H1 (cell line): ENCODE measurements at regions not wholly inside any gene's neighbourhood (a gene's known extent, or its start where the extent isn't known, plus 50 kb on each side); places are given as distances from the start of the nearest gene placed in this dataset.

Experiments used
- CTCF ChIA-PET: fragments of 300-600 bp; sonication (Branson Sonifier 250); formaldehyde crosslinking; loops from one replicate; lab custom pipeline; 2021; ENCODE audit not compliant: partially characterized antibody; lab: Charles Lee
- POLR2A ChIA-PET: fragments of 300-600 bp; sonication (Branson Sonifier 250); formaldehyde crosslinking; loops from one replicate; lab custom pipeline; 2021; ENCODE audit warnings: inconsistent platforms; ENCODE audit not compliant: partially characterized antibody; lab: Charles Lee
- DNase-seq, 2 experiments: peaks; one replicate each; pipeline versions ENCODE4 v3.0.0 to v3.0.0-alpha.2; 2010 to 2022; ENCODE audit warnings: low spot score in 2 of 2, low read depth in 1 of 2, mixed read lengths in 1 of 2
- FAIRE-seq: peaks from 2 replicates; lab custom pipeline; 2011; peaks lifted over from hg19 to GRCh38; lab: Jason Lieb, UNC
- H2AFZ ChIP-seq: 2 replicates; pipeline ENCODE4 v1.8.1; 2012; ENCODE audit warnings: low read length, inconsistent platforms
- H2AK5ac ChIP-seq: 2 replicates; pipeline ENCODE4 v1.6.1; 2013; ENCODE audit warnings: low read depth, low read length
- H2BK120ac ChIP-seq: replicated peaks from 2 replicates; pipeline ENCODE3; 2013; ENCODE audit warnings: low read depth, low read length, inconsistent platforms
- H2BK12ac ChIP-seq: 2 replicates; pipeline ENCODE4 v1.6.1; 2013; ENCODE audit warnings: low read depth, low read length
- H2BK15ac ChIP-seq: 2 replicates; pipeline ENCODE4 v1.6.1; 2013; ENCODE audit warnings: low read length
- H2BK20ac ChIP-seq: 2 replicates; pipeline ENCODE4 v1.6.1; 2013; ENCODE audit warnings: low read length
- H2BK5ac ChIP-seq: 2 replicates; pipeline ENCODE4 v1.6.1; 2013; ENCODE audit warnings: low read depth, low read length
- H3K14ac ChIP-seq: 2 replicates; pipeline ENCODE4 v1.6.1; 2013; ENCODE audit warnings: inconsistent platforms; ENCODE audit not compliant: insufficient read length
- H3K18ac ChIP-seq: 2 replicates; pipeline ENCODE4 v1.6.1; 2013; ENCODE audit warnings: low read length; ENCODE audit errors: extremely low read depth
- H3K23ac ChIP-seq: 2 replicates; pipeline ENCODE4 v1.6.1; 2013; ENCODE audit warnings: inconsistent platforms; ENCODE audit not compliant: insufficient read length
- H3K23me2 ChIP-seq: 2 replicates; pipeline ENCODE4 v1.6.1; 2013; ENCODE audit warnings: low read depth, low read length
- H3K27ac ChIP-seq: 2 replicates; pipeline ENCODE4 v1.6.1; 2011; ENCODE audit warnings: low read depth, low read length, inconsistent platforms
- H3K27me3 ChIP-seq, 4 experiments: replicated peaks in 1 of 4; 1 replicate in 1 of 4; 2 replicates in 3 of 4; pipeline versions ENCODE4 v1.6.1 to v1.8.1; 2011 to 2013; ENCODE audit warnings: low read length in 3 of 4, mild to moderate bottlenecking in 3 of 4, inconsistent platforms in 2 of 4, mixed read lengths in 2 of 4, moderate library complexity in 1 of 4; ENCODE audit not compliant: control insufficient read depth in 3 of 4, insufficient read depth in 3 of 4; ENCODE audit errors: extremely low read depth in 1 of 4
- H3K36me3 ChIP-seq, 4 experiments: 2 replicates each; pipeline versions ENCODE4 v1.6.1 to v1.8.1; 2011 to 2013; ENCODE audit warnings: mild to moderate bottlenecking in 4 of 4, low read length in 3 of 4, moderate library complexity in 2 of 4, control low read depth in 1 of 4, inconsistent platforms in 1 of 4; ENCODE audit not compliant: insufficient read depth in 4 of 4, control insufficient read depth in 2 of 4
- H3K4ac ChIP-seq: replicated peaks from 2 replicates; pipeline ENCODE3; 2013; ENCODE audit warnings: low read length, low read depth, mixed read lengths, inconsistent platforms; ENCODE audit not compliant: insufficient read length
- H3K4me1 ChIP-seq, 4 experiments: replicated peaks in 1 of 4; 1 replicate in 1 of 4; 2 replicates in 3 of 4; pipeline versions ENCODE4 v1.6.1 to v1.8.1; 2011 to 2013; ENCODE audit warnings: low read length in 3 of 4, inconsistent platforms in 2 of 4, mixed read lengths in 1 of 4; ENCODE audit not compliant: insufficient read depth in 4 of 4, control insufficient read depth in 3 of 4
- H3K4me2 ChIP-seq, 2 experiments: 2 replicates each; pipeline versions ENCODE4 v1.6.1 to v1.8.1; 2011 to 2013; ENCODE audit warnings: low read depth in 2 of 2, low read length in 2 of 2, control low read depth in 1 of 2, inconsistent platforms in 1 of 2, mild to moderate bottlenecking in 1 of 2; ENCODE audit not compliant: insufficient read depth in 1 of 2
- H3K4me3 ChIP-seq, 4 experiments: fragments of 200-600, 300-600 bp in 1 of 4; sonication (generic), shearing (Covaris generic), sonication (Bioruptor Twin) in 1 of 4; 2 replicates each; pipeline versions ENCODE4 v1.5.1 to v1.8.1; 2011 to 2016; ENCODE audit warnings: low read length in 4 of 4, low read depth in 3 of 4, control low read depth in 2 of 4, inconsistent platforms in 2 of 4, mild to moderate bottlenecking in 2 of 4, mixed read lengths in 1 of 4, moderate library complexity in 1 of 4; ENCODE audit not compliant: insufficient read depth in 2 of 4; ENCODE audit errors: extremely low read depth in 1 of 4
- H3K56ac ChIP-seq: replicated peaks from 2 replicates; pipeline ENCODE3; 2013; ENCODE audit warnings: low read depth, mild to moderate bottlenecking, mixed read lengths, low read length, inconsistent platforms; ENCODE audit not compliant: insufficient read length
- H3K79me1 ChIP-seq: 2 replicates; pipeline ENCODE4 v1.6.1; 2013; ENCODE audit warnings: low read depth, low read length, control low read depth
- H3K79me2 ChIP-seq, 2 experiments: 2 replicates each; pipeline versions ENCODE4 v1.6.1 to v1.8.1; 2012 to 2013; ENCODE audit warnings: low read length in 2 of 2, mild to moderate bottlenecking in 2 of 2, inconsistent platforms in 1 of 2; ENCODE audit not compliant: insufficient read depth in 2 of 2, control insufficient read depth in 1 of 2
- H3K9ac ChIP-seq, 4 experiments: replicated peaks in 1 of 4; 1 replicate in 1 of 4; 2 replicates in 3 of 4; pipeline versions ENCODE4 v1.6.1 to v1.8.1; 2011 to 2013; ENCODE audit warnings: low read depth in 3 of 4, low read length in 3 of 4, control low read depth in 2 of 4, mild to moderate bottlenecking in 2 of 4, moderate library complexity in 2 of 4, inconsistent platforms in 1 of 4; ENCODE audit errors: extremely low read depth in 1 of 4
- H3K9me3 ChIP-seq, 2 experiments: 2 replicates each; pipeline versions ENCODE4 v1.6.1 to v1.8.1; 2012 to 2013; ENCODE audit warnings: mild to moderate bottlenecking in 2 of 2, moderate library complexity in 2 of 2, control low read depth in 1 of 2, inconsistent platforms in 1 of 2, low read depth in 1 of 2, low read length in 1 of 2, mixed read lengths in 1 of 2; ENCODE audit not compliant: insufficient read depth in 2 of 2
- H4K20me1 ChIP-seq, 2 experiments: replicated peaks in 1 of 2; 2 replicates each; pipeline versions ENCODE3 to v1.8.1; 2011 to 2013; ENCODE audit warnings: inconsistent platforms in 2 of 2, low read length in 2 of 2, mild to moderate bottlenecking in 1 of 2; ENCODE audit not compliant: insufficient read depth in 2 of 2, control insufficient read depth in 1 of 2
- H4K5ac ChIP-seq: 2 replicates; pipeline ENCODE4 v1.6.1; 2013; ENCODE audit warnings: low read length, low read depth, mixed read lengths, inconsistent platforms; ENCODE audit not compliant: insufficient read length
- H4K8ac ChIP-seq: 2 replicates; pipeline ENCODE4 v1.8.0; 2013; ENCODE audit warnings: mild to moderate bottlenecking, moderate library complexity, low read length, inconsistent platforms; ENCODE audit not compliant: insufficient read depth; ENCODE audit errors: extremely low read depth
- H4K91ac ChIP-seq: replicated peaks from 2 replicates; pipeline ENCODE3; 2013; ENCODE audit warnings: low read length, mixed read lengths, inconsistent platforms; ENCODE audit not compliant: insufficient read length
- ASH2L ChIP-seq: fragments of 200-600, 300-600 bp; sonication (generic); IDR thresholded peaks from one replicate; pipeline ENCODE4 v1.7.1; 2017; ENCODE audit warnings: low read length
- BRCA1 ChIP-seq: IDR thresholded peaks from 2 replicates; pipeline ENCODE4 v1.6.1; 2012; ENCODE audit warnings: low read depth, low read length, improper control_type of control experiment
- EP300 ChIP-seq, 2 experiments: IDR thresholded peaks; 1 replicate in 1 of 2; 2 replicates in 1 of 2; pipeline ENCODE4 v1.6.1; 2011 to 2012; ENCODE audit warnings: low read depth in 2 of 2, low read length in 2 of 2, mild to moderate bottlenecking in 2 of 2, borderline replicate concordance in 1 of 2, inconsistent platforms in 1 of 2, moderate library complexity in 1 of 2
- SP4 ChIP-seq: IDR thresholded peaks from 2 replicates; pipeline ENCODE4 v1.6.1; 2012; ENCODE audit warnings: low read length, inconsistent platforms
- WGBS, 2 experiments: shearing (Covaris generic) in 1 of 2; methylation state at CpG; one replicate each; pipeline versions ENCODE4 v1.1.6 to v1.1.7; 2013 to 2015; ENCODE audit warnings: low lambda C conversion rate in 2 of 2, mixed read lengths in 2 of 2, inconsistent platforms in 1 of 2, low coverage in 1 of 2, missing lambda C conversion rate in 1 of 2; ENCODE audit not compliant: insufficient replicate concordance in 2 of 2, insufficient coverage in 1 of 2, insufficient read length in 1 of 2; ENCODE audit errors: extremely low coverage in 1 of 2, missing lambda C conversion rate in 1 of 2; 5-methylcytosine and 5-hydroxymethylcytosine counted together
- TF ChIP-seq, protein P1 (sequence below): IDR thresholded peaks from 2 replicates; pipeline ENCODE4 v1.6.1; 2012; ENCODE audit warnings: inconsistent platforms

- Histone ChIP-seq H2BK5ac (no peak overlapping the region), H4K91ac (no peak overlapping the region), H3K4ac (no peak overlapping the region), H3K9ac (no peak overlapping the region), H3K4me2 (no peak overlapping the region), H3K56ac (no peak overlapping the region), H2BK15ac (no peak overlapping the region), H3K36me3 (no peaks in the 10 kb centered on the region), H3K9me3 (no peaks in the 10 kb centered on the region), H4K20me1 (no peaks in the 10 kb centered on the region), H2BK120ac (no peak overlapping the region), H3K4me3 (no peak overlapping the region), H2AK5ac (no peak overlapping the region), H2AFZ (no peak overlapping the region), H4K8ac (no peak overlapping the region), H3K79me2 (no peaks in the 10 kb centered on the region), H3K14ac (no peak overlapping the region), H3K23me2 (no peaks in the 10 kb centered on the region; the same call in 1 of the 2 replicates), H4K5ac (no peak overlapping the region), H3K27ac (no peak overlapping the region), H3K4me1 (peaks cover 0 to 3% (median 0%) of the 10 kb centered on the region in 4 experiments; a peak in 1 of 7 replicates), H2BK20ac (no peak overlapping the region), H3K79me1 (no peaks in the 10 kb centered on the region), H3K18ac (no peak overlapping the region), H3K23ac (no peak overlapping the region), H3K27me3 (no peaks in the 10 kb centered on the region), H2BK12ac (no peak overlapping the region)
- POLR2A ChIA-PET: no interaction called here
- no peak for DNase-seq
- TF ChIP-seq, protein P1, sequence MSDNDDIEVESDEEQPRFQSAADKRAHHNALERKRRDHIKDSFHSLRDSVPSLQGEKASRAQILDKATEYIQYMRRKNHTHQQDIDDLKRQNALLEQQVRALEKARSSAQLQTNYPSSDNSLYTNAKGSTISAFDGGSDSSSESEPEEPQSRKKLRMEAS: no peak
- TF ChIP-seq BRCA1: no peak
- TF ChIP-seq ASH2L: no peak
- TF ChIP-seq EP300 (IDR thresholded peaks at IDR 0.05; ENCODE audit: borderline replicate concordance in 1 of 2, low read depth in 2 of 2, low read length in 2 of 2): no peak
- no peak for TF ChIP-seq SP4
- CTCF ChIA-PET: interaction anchor here (0.7 kb wide), 1 partner anchor 255 kb away, joined by 3 read pairs; no protein-coding TSS in a partner anchor
- 97% methylated on average over 2 of the region's 2 CpGs; no CpG with 5 or more reads in 1 of the 2 experiments for WGBS, 2 experiments
- FAIRE-seq: no peak
Measured at GRCh38 chr5:51652980-51653379, 269.7 kb downstream of the ISL1 start.
